ENCODE measurements at regions not wholly inside any gene's neighbourhood (a gene's known extent, or its start where the extent isn't known, plus 50 kb on each side); places are given as distances from the start of the nearest gene placed in this dataset.

- Histone ChIP-seq H3K36me3 (ENCODE audit: insufficient read depth, low read length) (no peaks in the 10 kb centered on the region), H4K20me1 (ENCODE audit: insufficient read depth, low read length) (no peaks in the 10 kb centered on the region), H3K79me2 (ENCODE audit: insufficient read depth, low read length) (no peaks in the 10 kb centered on the region), H3K4me3 (ENCODE audit: low read depth in 1 of 2, low read length in 2 of 2) (no peak overlapping the region), H2AFZ (ENCODE audit: low read depth, low read length) (no peak overlapping the region), H3K4me2 (ENCODE audit: insufficient read depth, low read length) (no peak overlapping the region), H3K27ac (ENCODE audit: low read length) (no peak overlapping the region), H3K9ac (ENCODE audit: low read depth, low read length) (no peak overlapping the region), H3K27me3 (ENCODE audit: insufficient read depth, low read length, poor library complexity) (no peaks in the 10 kb centered on the region), H3K4me1 (ENCODE audit: insufficient read depth, low read length) (no peaks in the 10 kb centered on the region), H3K9me3 (ENCODE audit: insufficient read depth, low read length, severe bottlenecking) (no peaks in the 10 kb centered on the region)
- TF ChIP-seq CTCF (IDR thresholded peaks at IDR 0.05; ENCODE audit: borderline replicate concordance, extremely low read depth, low read length, poor library complexity, severe bottlenecking) (no peak), EZH2 (IDR thresholded peaks at IDR 0.05; ENCODE audit: borderline replicate concordance, low read depth, low read length, severe bottlenecking) (no peak)
- DNase-seq, result no peak
- ATAC-seq (ENCODE audit: insufficient read depth, low read depth), result no peak
Measured at GRCh38 chr9:1723522-1724015, 291.6 kb upstream of the SMARCA2 start.

- Histone ChIP-seq H4K20me1 (ENCODE audit: insufficient read depth, low read length) (no peaks in the 10 kb centered on the region), H3K4me1 (ENCODE audit: insufficient read depth, low read length) (no peaks in the 10 kb centered on the region), H3K9me3 (ENCODE audit: insufficient read depth, low read length, severe bottlenecking) (no peaks in the 10 kb centered on the region), H3K27ac (ENCODE audit: low read length) (no peak overlapping the region), H3K79me2 (ENCODE audit: insufficient read depth, low read length) (no peaks in the 10 kb centered on the region), H3K9ac (ENCODE audit: low read depth, low read length) (no peak overlapping the region), H3K36me3 (ENCODE audit: insufficient read depth, low read length) (no peaks in the 10 kb centered on the region), H3K27me3 (ENCODE audit: insufficient read depth, low read length, poor library complexity) (no peaks in the 10 kb centered on the region), H2AFZ (ENCODE audit: low read depth, low read length) (no peak overlapping the region), H3K4me2 (ENCODE audit: insufficient read depth, low read length) (no peak overlapping the region), H3K4me3 (ENCODE audit: low read depth in 1 of 2, low read length in 2 of 2) (no peak overlapping the region)
- DNase-seq (no peak), ATAC-seq (ENCODE audit: insufficient read depth, low read depth) (peak; percentile 24; the same call in 1 of the 3 replicates)
- no peak for TF ChIP-seq EZH2 (IDR thresholded peaks at IDR 0.05; ENCODE audit: borderline replicate concordance, low read depth, low read length, severe bottlenecking)
- TF ChIP-seq CTCF (IDR thresholded peaks at IDR 0.05; ENCODE audit: borderline replicate concordance, extremely low read depth, low read length, poor library complexity, severe bottlenecking), result peak; percentile 48
Measured at GRCh38 chr9:1726993-1727759, 288.0 kb upstream of the SMARCA2 start.

- ATAC-seq (ENCODE audit: insufficient read depth, low read depth) (no peak), DNase-seq (no peak)
- Histone ChIP-seq H3K27me3 (ENCODE audit: insufficient read depth, low read length, poor library complexity) (no peaks in the 10 kb centered on the region), H3K4me1 (ENCODE audit: insufficient read depth, low read length) (no peaks in the 10 kb centered on the region), H3K36me3 (ENCODE audit: insufficient read depth, low read length) (no peaks in the 10 kb centered on the region), H3K9ac (ENCODE audit: low read depth, low read length) (no peak overlapping the region), H4K20me1 (ENCODE audit: insufficient read depth, low read length) (no peaks in the 10 kb centered on the region), H3K4me2 (ENCODE audit: insufficient read depth, low read length) (no peak overlapping the region), H3K79me2 (ENCODE audit: insufficient read depth, low read length) (no peaks in the 10 kb centered on the region), H3K9me3 (ENCODE audit: insufficient read depth, low read length, severe bottlenecking) (no peaks in the 10 kb centered on the region), H3K4me3 (ENCODE audit: low read depth in 1 of 2, low read length in 2 of 2) (no peak overlapping the region), H2AFZ (ENCODE audit: low read depth, low read length) (no peak overlapping the region), H3K27ac (ENCODE audit: low read length) (no peak overlapping the region)
- TF ChIP-seq CTCF (IDR thresholded peaks at IDR 0.05; ENCODE audit: borderline replicate concordance, extremely low read depth, low read length, poor library complexity, severe bottlenecking) (no peak), EZH2 (IDR thresholded peaks at IDR 0.05; ENCODE audit: borderline replicate concordance, low read depth, low read length, severe bottlenecking) (no peak)
Measured at GRCh38 chr9:1729631-1730030, 285.5 kb upstream of the SMARCA2 start.

Data from DND-41 (cell line).